Activated naive CD4-positive, alpha-beta T cell treated with anti-CD3 and anti-CD28 coated beads, Interleukin-2, amount 50 U/mL, for 24 hours (primary cell): ENCODE measurements at regions not wholly inside any gene's neighbourhood (a gene's known extent, or its start where the extent isn't known, plus 50 kb on each side); places are given as distances from the start of the nearest gene placed in this dataset.
"Not testable (repeated sequence)": the region's sequence is repeated elsewhere in the genome, so short reads cannot be mapped to it uniquely, and the experiment has no call there.

ENCODE experiments used
- H3K27ac Mint-ChIP-seq: one replicate; pipeline ENCODE4 v1.8.0; 2021; ENCODE audit warnings: mild to moderate bottlenecking, mixed read lengths
- H3K27me3 Mint-ChIP-seq: one replicate; pipeline ENCODE4 v1.8.0; 2021; ENCODE audit warnings: mixed read lengths
- H3K36me3 Mint-ChIP-seq: one replicate; pipeline ENCODE4 v1.8.0; 2021; ENCODE audit warnings: mixed read lengths
- H3K4me1 Mint-ChIP-seq: one replicate; pipeline ENCODE4 v1.8.0; 2021; ENCODE audit warnings: mixed read lengths
- H3K4me3 Mint-ChIP-seq: one replicate; pipeline ENCODE4 v1.8.0; 2021; ENCODE audit warnings: mild to moderate bottlenecking, mixed read lengths
- H3K9me3 Mint-ChIP-seq: one replicate; pipeline ENCODE4 v1.8.0; 2021; ENCODE audit warnings: mixed read lengths

- Mint-ChIP-seq H3K36me3 (no peaks in the 10 kb centered on the region), H3K4me3 (no peak overlapping the region), H3K27ac (no peak overlapping the region), H3K27me3 (peaks cover 26% of the 10 kb centered on the region), H3K9me3 (no peaks in the 10 kb centered on the region), H3K4me1 (peaks cover 14% of the 10 kb centered on the region)
These were observed 319.6 kb downstream of the ZNF536 start for GRCh38 chr19:30691819-30692166.

GRCh38 chr19:30690935-30691818 lies 319.0 kb downstream of the ZNF536 start:
- Mint-ChIP-seq H3K4me3 (no peak overlapping the region), H3K9me3 (no peaks in the 10 kb centered on the region), H3K27me3 (peaks cover 26% of the 10 kb centered on the region), H3K27ac (no peak overlapping the region), H3K36me3 (no peaks in the 10 kb centered on the region), H3K4me1 (peaks cover 14% of the 10 kb centered on the region)

- Mint-ChIP-seq H3K4me1 (peaks cover 14% of the 10 kb centered on the region), H3K27me3 (peaks cover 24% of the 10 kb centered on the region), H3K27ac (no peak overlapping the region), H3K4me3 (no peak overlapping the region), H3K9me3 (no peaks in the 10 kb centered on the region), H3K36me3 (no peaks in the 10 kb centered on the region)
These were observed 318.3 kb downstream of the ZNF536 start for GRCh38 chr19:30690525-30690924.

GRCh38 chr19:30689474-30689873 lies 317.3 kb downstream of the ZNF536 start:
- H3K36me3 Mint-ChIP-seq: no peaks in the 10 kb centered on the region
- peaks cover 14% of the 10 kb centered on the region for H3K4me1 Mint-ChIP-seq
- peaks cover 26% of the 10 kb centered on the region for H3K27me3 Mint-ChIP-seq
- H3K4me3 Mint-ChIP-seq: no peak overlapping the region
- H3K9me3 Mint-ChIP-seq: no peaks in the 10 kb centered on the region
- H3K27ac Mint-ChIP-seq: no peak overlapping the region

GRCh38 chr19:30688696-30689095 lies 316.5 kb downstream of the ZNF536 start:
- H3K36me3 Mint-ChIP-seq: no peaks in the 10 kb centered on the region
- no peak overlapping the region for H3K4me3 Mint-ChIP-seq

GRCh38 chr19:30686826-30687566 lies 314.8 kb downstream of the ZNF536 start:
- Mint-ChIP-seq H3K9me3 (no peaks in the 10 kb centered on the region), H3K4me1 (peaks cover 6% of the 10 kb centered on the region), H3K4me3 (no peak overlapping the region), H3K27me3 (peaks cover 33% of the 10 kb centered on the region), H3K36me3 (no peaks in the 10 kb centered on the region), H3K27ac (no peak overlapping the region)

More at GRCh38 chr19:30688696-30689095, 316.5 kb downstream of the ZNF536 start:
- no peak overlapping the region for H3K27ac Mint-ChIP-seq
- H3K4me1 Mint-ChIP-seq: peaks cover 14% of the 10 kb centered on the region
- H3K27me3 Mint-ChIP-seq: peaks cover 29% of the 10 kb centered on the region
- no peaks in the 10 kb centered on the region for H3K9me3 Mint-ChIP-seq

GRCh38 chr19:30686176-30686820 lies 314.1 kb downstream of the ZNF536 start:
- no peaks in the 10 kb centered on the region for H3K36me3 Mint-ChIP-seq
- H3K4me3 Mint-ChIP-seq: no peak overlapping the region
- H3K9me3 Mint-ChIP-seq: no peaks in the 10 kb centered on the region
- H3K27me3 Mint-ChIP-seq: peaks cover 29% of the 10 kb centered on the region
- no peak overlapping the region for H3K27ac Mint-ChIP-seq
- no peaks in the 10 kb centered on the region for H3K4me1 Mint-ChIP-seq

GRCh38 chr19:30685426-30686000 lies 313.3 kb downstream of the ZNF536 start:
- no peak overlapping the region for H3K27ac Mint-ChIP-seq
- peaks cover 33% of the 10 kb centered on the region for H3K27me3 Mint-ChIP-seq

GRCh38 chr19:30684613-30685012 lies 312.4 kb downstream of the ZNF536 start:
- H3K9me3 Mint-ChIP-seq: no peaks in the 10 kb centered on the region
- H3K27ac Mint-ChIP-seq: no peak overlapping the region
- H3K4me1 Mint-ChIP-seq: no peaks in the 10 kb centered on the region
- peaks cover 29% of the 10 kb centered on the region for H3K27me3 Mint-ChIP-seq
- H3K4me3 Mint-ChIP-seq: no peak overlapping the region
- no peaks in the 10 kb centered on the region for H3K36me3 Mint-ChIP-seq

More at GRCh38 chr19:30685426-30686000, 313.3 kb downstream of the ZNF536 start:
- H3K4me1 Mint-ChIP-seq: no peaks in the 10 kb centered on the region
- H3K9me3 Mint-ChIP-seq: no peaks in the 10 kb centered on the region
- no peak overlapping the region for H3K4me3 Mint-ChIP-seq
- H3K36me3 Mint-ChIP-seq: no peaks in the 10 kb centered on the region

- Mint-ChIP-seq H3K27ac (no peak overlapping the region), H3K36me3 (no peaks in the 10 kb centered on the region), H3K27me3 (peaks cover 26% of the 10 kb centered on the region), H3K4me3 (no peak overlapping the region), H3K9me3 (no peaks in the 10 kb centered on the region), H3K4me1 (no peaks in the 10 kb centered on the region)
These were observed 310.9 kb downstream of the ZNF536 start for GRCh38 chr19:30682999-30683536.

GRCh38 chr19:30682146-30682998 lies 310.2 kb downstream of the ZNF536 start:
- peaks cover 25% of the 10 kb centered on the region for H3K27me3 Mint-ChIP-seq
- no peak overlapping the region for H3K27ac Mint-ChIP-seq
- no peak overlapping the region for H3K4me3 Mint-ChIP-seq
- H3K4me1 Mint-ChIP-seq: no peaks in the 10 kb centered on the region
- no peaks in the 10 kb centered on the region for H3K9me3 Mint-ChIP-seq
- no peaks in the 10 kb centered on the region for H3K36me3 Mint-ChIP-seq

GRCh38 chr19:30681162-30682100 lies 309.2 kb downstream of the ZNF536 start:
- Mint-ChIP-seq H3K36me3 (no peaks in the 10 kb centered on the region), H3K27ac (no peak overlapping the region), H3K27me3 (peaks cover 21% of the 10 kb centered on the region), H3K4me1 (no peaks in the 10 kb centered on the region), H3K9me3 (no peaks in the 10 kb centered on the region), H3K4me3 (no peak overlapping the region)

- H3K4me1 Mint-ChIP-seq, H3K9me3 Mint-ChIP-seq, H3K27ac Mint-ChIP-seq, H3K36me3 Mint-ChIP-seq, H3K4me3 Mint-ChIP-seq: not testable (repeated sequence)
- peaks cover 21% of the 10 kb centered on the region for H3K27me3 Mint-ChIP-seq
These were observed 308.2 kb downstream of the ZNF536 start for GRCh38 chr19:30680399-30680798.

GRCh38 chr19:30679789-30680188 lies 307.6 kb downstream of the ZNF536 start:
- Mint-ChIP-seq H3K36me3 (no peaks in the 10 kb centered on the region), H3K9me3 (no peaks in the 10 kb centered on the region), H3K27me3 (peaks cover 18% of the 10 kb centered on the region), H3K27ac (no peak overlapping the region), H3K4me1 (no peaks in the 10 kb centered on the region), H3K4me3 (no peak overlapping the region)
